Small intestine (tissue), 7 donors: ENCODE measurements at regions not wholly inside any gene's neighbourhood (a gene's known extent, or its start where the extent isn't known, plus 50 kb on each side); places are given as distances from the start of the nearest gene placed in this dataset.

Source experiments
- DNase-seq, 2 donors: peaks; one replicate each; pipeline versions ENCODE4 v3.0.0 to v3.0.0-alpha.2; 2013
- FAIRE-seq: peaks from 2 replicates; lab custom pipeline; 2012; peaks lifted over from hg19 to GRCh38; lab: Jason Lieb, UNC
- H3K27ac ChIP-seq, 3 donors: one replicate each; pipeline ENCODE4 v1.5.1; 2013; ENCODE audit warnings: low read length in 2 of 3, mild to moderate bottlenecking in 2 of 3, control low read depth in 1 of 3, inconsistent platforms in 1 of 3, low read depth in 1 of 3, moderate library complexity in 1 of 3
- H3K27me3 ChIP-seq, 3 donors: one replicate each; pipeline ENCODE4 v1.6.1; 2013; ENCODE audit warnings: low read length in 3 of 3, inconsistent platforms in 1 of 3; ENCODE audit not compliant: control insufficient read depth in 3 of 3, insufficient read depth in 3 of 3
- H3K36me3 ChIP-seq, 3 donors: one replicate each; pipeline ENCODE4 v1.6.1; 2013; ENCODE audit warnings: low read length in 3 of 3, inconsistent platforms in 1 of 3, low read depth in 1 of 3, mild to moderate bottlenecking in 1 of 3, moderate library complexity in 1 of 3; ENCODE audit not compliant: control insufficient read depth in 3 of 3, insufficient read depth in 2 of 3
- H3K4me1 ChIP-seq, 3 donors: one replicate each; pipeline ENCODE4 v1.6.1; 2013; ENCODE audit warnings: low read length in 2 of 3, inconsistent platforms in 1 of 3, low read depth in 1 of 3, mild to moderate bottlenecking in 1 of 3, moderate library complexity in 1 of 3; ENCODE audit not compliant: control insufficient read depth in 3 of 3, insufficient read depth in 2 of 3
- H3K4me3 ChIP-seq, 3 donors: one replicate each; pipeline ENCODE4 v1.5.1; 2013; ENCODE audit warnings: low read length in 3 of 3, control low read depth in 1 of 3, inconsistent platforms in 1 of 3, low read depth in 1 of 3, mild to moderate bottlenecking in 1 of 3, moderate library complexity in 1 of 3
- H3K9me3 ChIP-seq, 2 donors: one replicate each; pipeline ENCODE4 v1.6.1; 2013; ENCODE audit warnings: low read depth in 1 of 2, low read length in 1 of 2; ENCODE audit not compliant: control insufficient read depth in 2 of 2, insufficient read depth in 1 of 2
- WGBS, 3 donors: extraction: QIAGEN DNeasy Blood & Tissue Kit; methylation state at CpG; one replicate each; pipeline ENCODE4 v1.1.7; 2013; 5-methylcytosine and 5-hydroxymethylcytosine counted together
- donor health status: healthy with polysubstance abuse.
- donor health status: control.
- donor health status: control.
- donor health status: Bipolar disorder and iron deficiency.
- donor health status: healthy.

- Histone ChIP-seq H3K4me3 (no peak overlapping the region), H3K27me3 (no peaks in the 10 kb centered on the region), H3K27ac (no peak overlapping the region), H3K4me1 (peaks cover 0 to 5% (median 0%) of the 10 kb centered on the region in 3 donors), H3K36me3 (no peaks in the 10 kb centered on the region), H3K9me3 (no peaks in the 10 kb centered on the region)
- WGBS, 3 donors = 80 to 95% (median 89%) methylated on average over 1 of the region's 1 CpG
- FAIRE-seq (no peak), DNase-seq (no peak)
Observed at GRCh38 chr11:103586756-103587155, 449.7 kb upstream of the DDI1 start.

GRCh38 chr11:103587901-103588788 is 448.3 kb upstream of the DDI1 start:
- Histone ChIP-seq H3K27me3 (no peaks in the 10 kb centered on the region), H3K27ac (no peak overlapping the region), H3K9me3 (no peaks in the 10 kb centered on the region), H3K36me3 (no peaks in the 10 kb centered on the region), H3K4me1 (peaks cover 0 to 5% (median 0%) of the 10 kb centered on the region in 3 donors), H3K4me3 (no peak overlapping the region)
- DNase-seq = no peak
- FAIRE-seq = no peak
- WGBS, 3 donors = 65 to 72% (median 67%) methylated on average over 4 of the region's 4 CpGs

- 62 to 75% (median 74%) methylated on average over 3 of the region's 3 CpGs for WGBS, 3 donors
- FAIRE-seq = no peak
- Histone ChIP-seq H3K4me1 (peaks cover 0 to 5% (median 0%) of the 10 kb centered on the region in 3 donors), H3K27me3 (no peaks in the 10 kb centered on the region), H3K27ac (no peak overlapping the region), H3K36me3 (no peaks in the 10 kb centered on the region), H3K9me3 (peaks cover 0 to 12% of the 10 kb centered on the region in 2 donors), H3K4me3 (no peak overlapping the region)
- no peak for DNase-seq
Observed at GRCh38 chr11:103591554-103591953, 444.9 kb upstream of the DDI1 start.

GRCh38 chr11:103594283-103594682 is 442.2 kb upstream of the DDI1 start:
- FAIRE-seq = no peak
- H3K4me3 ChIP-seq = no peak overlapping the region

GRCh38 chr11:103596315-103596714 is 440.1 kb upstream of the DDI1 start:
- no peaks in the 10 kb centered on the region for H3K27me3 ChIP-seq
- 86 to 90% (median 87%) methylated on average over 3 of the region's 3 CpGs for WGBS, 3 donors
- no peaks in the 10 kb centered on the region for H3K36me3 ChIP-seq
- no peak for FAIRE-seq
- no peak for DNase-seq
- H3K4me3 ChIP-seq = no peak overlapping the region
- no peak overlapping the region for H3K27ac ChIP-seq
- no peaks in the 10 kb centered on the region for H3K4me1 ChIP-seq
- peaks cover 0 to 12% of the 10 kb centered on the region in 2 donors for H3K9me3 ChIP-seq

More at GRCh38 chr11:103594283-103594682, 442.2 kb upstream of the DDI1 start:
- Histone ChIP-seq H3K4me1 (peaks cover 0 to 2% (median 0%) of the 10 kb centered on the region in 3 donors), H3K9me3 (peaks cover 0 to 12% of the 10 kb centered on the region in 2 donors), H3K27ac (no peak overlapping the region), H3K36me3 (no peaks in the 10 kb centered on the region), H3K27me3 (no peaks in the 10 kb centered on the region)
- no peak for DNase-seq

GRCh38 chr11:103601225-103601846 is 435.1 kb upstream of the DDI1 start:
- H3K4me1 ChIP-seq = no peaks in the 10 kb centered on the region
- no peaks in the 10 kb centered on the region for H3K36me3 ChIP-seq
- 59 to 71% (median 64%) methylated on average over 3 of the region's 3 CpGs for WGBS, 3 donors
- H3K27me3 ChIP-seq = no peaks in the 10 kb centered on the region
- FAIRE-seq (no peak), DNase-seq (peak; percentile 25 to 58)
- H3K27ac ChIP-seq = no peak overlapping the region
- no peak overlapping the region for H3K4me3 ChIP-seq
- H3K9me3 ChIP-seq = no peaks in the 10 kb centered on the region

- Histone ChIP-seq H3K36me3 (no peaks in the 10 kb centered on the region), H3K4me1 (no peaks in the 10 kb centered on the region), H3K27ac (no peak overlapping the region), H3K4me3 (no peak overlapping the region), H3K27me3 (no peaks in the 10 kb centered on the region), H3K9me3 (no peaks in the 10 kb centered on the region)
- DNase-seq = no peak
- FAIRE-seq = no peak
Observed at GRCh38 chr11:103602840-103603239, 433.6 kb upstream of the DDI1 start.

- 63 to 83% (median 71%) methylated on average over 2 of the region's 2 CpGs for WGBS, 3 donors
- Histone ChIP-seq H3K27ac (no peak overlapping the region), H3K4me3 (no peak overlapping the region), H3K27me3 (no peaks in the 10 kb centered on the region), H3K9me3 (no peaks in the 10 kb centered on the region), H3K36me3 (no peaks in the 10 kb centered on the region), H3K4me1 (no peaks in the 10 kb centered on the region)
- no peak for FAIRE-seq
- DNase-seq = no peak
Observed at GRCh38 chr11:103604310-103604709, 432.1 kb upstream of the DDI1 start.
